K562 (cell line): ENCODE measurements at regions not wholly inside any gene's neighbourhood (a gene's known extent, or its start where the extent isn't known, plus 50 kb on each side); places are given as distances from the start of the nearest gene placed in this dataset.
A peak's percentile ranks its signal among the peaks of the same experiment; 100 is the strongest.

Experiments used
- GABPA ChIP-seq: fragments of 200-800 bp; sonication (Bioruptor generic); conservative IDR thresholded peaks from 2 replicates; pipeline ENCODE4 v1.6.1; 2016; ENCODE audit warnings: low read depth, missing genetic modification characterization, missing compliant biosample characterization
- NFIC ChIP-seq: fragments of 450-650 bp; IDR thresholded peaks from 2 replicates; pipeline ENCODE4 v1.6.1; 2017; ENCODE audit warnings: mild to moderate bottlenecking, inconsistent platforms
- PTTG1 ChIP-seq: fragments of 450-650 bp; IDR thresholded peaks from 2 replicates; pipeline ENCODE4 v1.6.1; 2016; ENCODE audit warnings: low read depth, mild to moderate bottlenecking, missing genetic modification characterization, missing compliant biosample characterization
- TF ChIP-seq, protein P1 (sequence below), 2 experiments: fragments of 450-650 bp; IDR thresholded peaks; 2 replicates each; pipeline ENCODE4 v1.6.1; 2016; ENCODE audit warnings: mild to moderate bottlenecking in 2 of 2, borderline replicate concordance in 1 of 2, low read depth in 1 of 2, moderate library complexity in 1 of 2
- TF ChIP-seq, protein P2 (sequence below): fragments of 250-450 bp; sonication (Bioruptor Pico); IDR thresholded peaks from 2 replicates; pipeline ENCODE4 v1.8.0; 2021; ENCODE audit warnings: borderline replicate concordance, mild to moderate bottlenecking, moderate library complexity; ENCODE audit not compliant: poor library complexity, severe bottlenecking
- TF ChIP-seq, protein P3 (sequence below): fragments of 250-450 bp; sonication (Bioruptor Pico); IDR thresholded peaks from 2 replicates; pipeline ENCODE4 v1.8.0; 2022; ENCODE audit warnings: moderate library complexity, mild to moderate bottlenecking, inconsistent platforms
- TF ChIP-seq, protein P4 (sequence below): fragments of 450-650 bp; IDR thresholded peaks from 2 replicates; pipeline ENCODE4 v1.7.1; 2018; ENCODE audit warnings: mild to moderate bottlenecking, low read depth; ENCODE audit not compliant: partially characterized antibody
- TF ChIP-seq, protein P5 (sequence below), 2 experiments: fragments of 450-650 bp; IDR thresholded peaks; 2 replicates each; pipeline ENCODE4 v1.6.1; 2016

DNA sequence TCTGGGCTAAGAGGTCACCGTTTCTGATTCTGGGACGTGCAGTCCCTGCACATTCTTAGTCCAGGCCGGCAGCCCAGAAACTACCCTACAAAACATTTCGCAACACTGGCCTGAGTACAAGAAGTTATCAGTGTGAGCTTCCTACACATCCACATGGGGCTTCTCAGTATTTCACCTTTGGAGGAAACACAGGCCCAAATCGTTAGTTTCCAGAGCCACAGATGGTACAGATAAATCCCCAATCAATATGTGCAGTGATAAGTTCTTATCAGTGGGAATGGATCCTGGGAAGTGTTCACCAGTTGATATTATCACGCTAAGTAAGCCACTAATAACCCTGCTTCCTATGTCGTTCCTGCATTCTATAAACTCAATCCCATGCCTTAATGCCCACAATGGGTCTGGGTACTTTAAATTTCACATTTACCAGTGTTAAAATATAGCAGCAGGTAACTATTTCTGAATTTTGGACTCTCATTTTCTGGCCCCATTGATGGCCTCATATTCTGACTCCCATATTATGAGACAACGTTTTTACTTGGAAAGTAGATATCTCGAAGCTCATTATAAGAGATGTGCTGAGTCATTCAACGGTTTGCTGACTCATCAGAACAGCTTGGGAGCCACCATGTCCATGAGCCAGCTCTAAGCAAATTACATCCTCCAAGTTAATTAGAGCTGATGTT is 370.2 kb upstream of the MAF start (continued):
- TF ChIP-seq, protein P1, sequence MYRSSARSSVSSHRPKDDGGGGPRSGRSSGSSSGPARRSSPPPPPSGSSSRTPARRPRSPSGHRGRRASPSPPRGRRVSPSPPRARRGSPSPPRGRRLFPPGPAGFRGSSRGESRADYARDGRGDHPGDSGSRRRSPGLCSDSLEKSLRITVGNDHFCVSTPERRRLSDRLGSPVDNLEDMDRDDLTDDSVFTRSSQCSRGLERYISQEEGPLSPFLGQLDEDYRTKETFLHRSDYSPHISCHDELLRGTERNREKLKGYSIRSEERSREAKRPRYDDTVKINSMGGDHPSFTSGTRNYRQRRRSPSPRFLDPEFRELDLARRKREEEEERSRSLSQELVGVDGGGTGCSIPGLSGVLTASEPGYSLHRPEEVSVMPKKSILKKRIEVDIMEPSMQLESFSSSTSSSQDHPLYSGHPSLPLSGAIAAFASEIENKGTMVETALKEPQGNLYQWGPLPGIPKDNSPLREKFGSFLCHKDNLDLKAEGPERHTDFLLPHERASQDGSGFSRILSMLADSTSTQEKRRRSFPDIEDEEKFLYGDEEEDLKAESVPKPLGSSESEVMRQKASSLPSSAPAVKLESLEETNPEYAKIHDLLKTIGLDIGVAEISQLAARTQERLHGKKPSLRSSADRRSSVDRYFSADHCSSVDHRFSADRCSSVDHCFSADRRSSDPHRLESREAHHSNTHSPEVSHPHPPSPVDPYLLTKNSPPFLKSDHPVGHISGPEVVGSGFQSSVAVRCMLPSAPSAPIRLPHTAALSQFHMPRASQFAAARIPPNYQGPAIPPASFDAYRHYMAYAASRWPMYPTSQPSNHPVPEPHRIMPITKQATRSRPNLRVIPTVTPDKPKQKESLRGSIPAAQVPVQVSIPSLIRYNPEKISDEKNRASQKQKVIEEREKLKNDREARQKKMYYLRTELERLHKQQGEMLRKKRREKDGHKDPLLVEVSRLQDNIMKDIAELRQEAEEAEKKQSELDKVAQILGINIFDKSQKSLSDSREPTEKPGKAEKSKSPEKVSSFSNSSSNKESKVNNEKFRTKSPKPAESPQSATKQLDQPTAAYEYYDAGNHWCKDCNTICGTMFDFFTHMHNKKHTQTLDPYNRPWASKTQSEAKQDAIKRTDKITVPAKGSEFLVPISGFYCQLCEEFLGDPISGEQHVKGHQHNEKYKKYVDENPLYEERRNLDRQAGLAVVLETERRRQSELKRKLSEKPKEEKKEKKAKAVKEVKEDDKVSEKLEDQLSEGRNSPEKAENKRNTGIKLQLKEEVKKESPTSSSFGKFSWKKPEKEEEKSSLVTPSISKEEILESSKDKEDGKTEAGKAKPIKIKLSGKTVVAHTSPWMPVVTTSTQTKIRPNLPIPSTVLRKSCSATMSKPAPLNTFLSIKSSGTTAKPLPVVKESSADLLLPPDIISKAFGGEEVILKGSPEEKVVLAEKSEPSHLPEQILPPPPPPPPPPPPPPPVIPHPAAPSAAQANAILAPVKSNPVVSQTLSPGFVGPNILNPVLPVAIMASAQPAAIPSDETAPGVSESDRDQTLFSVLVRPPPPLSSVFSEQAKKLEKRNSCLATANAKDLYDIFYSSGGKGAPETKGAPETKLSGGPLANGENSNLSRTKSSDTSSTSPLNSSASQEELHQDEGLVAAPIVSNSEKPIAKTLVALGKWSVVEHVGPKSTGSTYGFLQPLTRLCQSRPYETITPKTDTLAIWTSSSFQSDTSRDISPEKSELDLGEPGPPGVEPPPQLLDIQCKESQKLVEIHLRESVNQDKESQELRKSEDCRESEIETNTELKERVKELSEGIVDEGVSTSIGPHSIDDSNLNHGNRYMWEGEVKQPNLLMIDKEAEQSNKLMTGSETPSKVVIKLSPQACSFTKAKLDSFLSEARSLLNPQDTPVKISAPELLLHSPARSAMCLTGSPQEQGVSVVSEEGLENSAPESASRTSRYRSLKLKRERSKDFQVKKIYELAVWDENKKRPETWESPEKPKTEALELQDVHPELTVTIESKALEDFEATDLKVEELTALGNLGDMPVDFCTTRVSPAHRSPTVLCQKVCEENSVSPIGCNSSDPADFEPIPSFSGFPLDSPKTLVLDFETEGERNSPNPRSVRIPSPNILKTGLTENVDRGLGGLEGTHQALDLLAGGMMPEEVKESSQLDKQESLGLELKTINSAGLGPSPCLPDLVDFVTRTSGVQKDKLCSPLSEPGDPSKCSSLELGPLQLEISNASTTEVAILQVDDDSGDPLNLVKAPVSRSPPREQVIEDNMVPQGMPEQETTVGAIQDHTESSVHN (IDR thresholded peaks at IDR 0.05; ENCODE audit: borderline replicate concordance in 1 of 2, low read depth in 1 of 2) = peak in 1 of 2 experiments; percentile 76; a peak in 1 of 4 replicates
- TF ChIP-seq NFIC = peak; percentile 63
- 0 out of 2 replicates have a peak, but pooled peaks have one; percentile 34 for TF ChIP-seq GABPA (tag)
- TF ChIP-seq, protein P2, sequence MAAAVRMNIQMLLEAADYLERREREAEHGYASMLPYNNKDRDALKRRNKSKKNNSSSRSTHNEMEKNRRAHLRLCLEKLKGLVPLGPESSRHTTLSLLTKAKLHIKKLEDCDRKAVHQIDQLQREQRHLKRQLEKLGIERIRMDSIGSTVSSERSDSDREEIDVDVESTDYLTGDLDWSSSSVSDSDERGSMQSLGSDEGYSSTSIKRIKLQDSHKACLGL (CRISPR knock-in tag) = no peak
- TF ChIP-seq, protein P3, sequence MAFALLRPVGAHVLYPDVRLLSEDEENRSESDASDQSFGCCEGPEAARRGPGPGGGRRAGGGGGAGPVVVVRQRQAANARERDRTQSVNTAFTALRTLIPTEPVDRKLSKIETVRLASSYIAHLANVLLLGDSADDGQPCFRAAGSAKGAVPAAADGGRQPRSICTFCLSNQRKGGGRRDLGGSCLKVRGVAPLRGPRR = no peak
- TF ChIP-seq, protein P4, sequence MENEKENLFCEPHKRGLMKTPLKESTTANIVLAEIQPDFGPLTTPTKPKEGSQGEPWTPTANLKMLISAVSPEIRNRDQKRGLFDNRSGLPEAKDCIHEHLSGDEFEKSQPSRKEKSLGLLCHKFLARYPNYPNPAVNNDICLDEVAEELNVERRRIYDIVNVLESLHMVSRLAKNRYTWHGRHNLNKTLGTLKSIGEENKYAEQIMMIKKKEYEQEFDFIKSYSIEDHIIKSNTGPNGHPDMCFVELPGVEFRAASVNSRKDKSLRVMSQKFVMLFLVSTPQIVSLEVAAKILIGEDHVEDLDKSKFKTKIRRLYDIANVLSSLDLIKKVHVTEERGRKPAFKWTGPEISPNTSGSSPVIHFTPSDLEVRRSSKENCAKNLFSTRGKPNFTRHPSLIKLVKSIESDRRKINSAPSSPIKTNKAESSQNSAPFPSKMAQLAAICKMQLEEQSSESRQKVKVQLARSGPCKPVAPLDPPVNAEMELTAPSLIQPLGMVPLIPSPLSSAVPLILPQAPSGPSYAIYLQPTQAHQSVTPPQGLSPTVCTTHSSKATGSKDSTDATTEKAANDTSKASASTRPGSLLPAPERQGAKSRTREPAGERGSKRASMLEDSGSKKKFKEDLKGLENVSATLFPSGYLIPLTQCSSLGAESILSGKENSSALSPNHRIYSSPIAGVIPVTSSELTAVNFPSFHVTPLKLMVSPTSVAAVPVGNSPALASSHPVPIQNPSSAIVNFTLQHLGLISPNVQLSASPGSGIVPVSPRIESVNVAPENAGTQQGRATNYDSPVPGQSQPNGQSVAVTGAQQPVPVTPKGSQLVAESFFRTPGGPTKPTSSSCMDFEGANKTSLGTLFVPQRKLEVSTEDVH = peak; percentile 58
- 0 out of 2 replicates have a peak, but pooled peaks have one; percentile 41 for TF ChIP-seq PTTG1 (tag)
- TF ChIP-seq, protein P5, sequence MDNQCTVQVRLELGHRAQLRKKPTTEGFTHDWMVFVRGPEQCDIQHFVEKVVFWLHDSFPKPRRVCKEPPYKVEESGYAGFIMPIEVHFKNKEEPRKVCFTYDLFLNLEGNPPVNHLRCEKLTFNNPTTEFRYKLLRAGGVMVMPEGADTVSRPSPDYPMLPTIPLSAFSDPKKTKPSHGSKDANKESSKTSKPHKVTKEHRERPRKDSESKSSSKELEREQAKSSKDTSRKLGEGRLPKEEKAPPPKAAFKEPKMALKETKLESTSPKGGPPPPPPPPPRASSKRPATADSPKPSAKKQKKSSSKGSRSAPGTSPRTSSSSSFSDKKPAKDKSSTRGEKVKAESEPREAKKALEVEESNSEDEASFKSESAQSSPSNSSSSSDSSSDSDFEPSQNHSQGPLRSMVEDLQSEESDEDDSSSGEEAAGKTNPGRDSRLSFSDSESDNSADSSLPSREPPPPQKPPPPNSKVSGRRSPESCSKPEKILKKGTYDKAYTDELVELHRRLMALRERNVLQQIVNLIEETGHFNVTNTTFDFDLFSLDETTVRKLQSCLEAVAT (IDR thresholded peaks at IDR 0.05) = peak in 1 of 2 experiments; percentile 33; a peak in 1 of 4 replicates
